Gastroesophageal sphincter (tissue), 4 donors: ENCODE measurements at regions not wholly inside any gene's neighbourhood (a gene's known extent, or its start where the extent isn't known, plus 50 kb on each side); places are given as distances from the start of the nearest gene placed in this dataset.

ENCODE experiments used
- ATAC-seq: fragments of 150-250 bp; one replicate; pipeline ENCODE4 v1.9.1; 2016; ENCODE audit warnings: mild to moderate bottlenecking, moderate library complexity
- H3K27ac ChIP-seq, 4 donors: fragments of 200-600 bp; sonication (generic) in 3 of 4; 1 replicate in 3 of 4; 2 replicates in 1 of 4; pipeline ENCODE4 v1.5.1; 2016 to 2019
- H3K27me3 ChIP-seq: fragments of 200-600 bp; sonication (generic); one replicate; pipeline ENCODE4 v1.5.1; 2019
- H3K36me3 ChIP-seq, 2 donors: fragments of 200-600 bp; sonication (generic); one replicate each; pipeline ENCODE4 v1.5.1; 2019; ENCODE audit warnings: control low read depth in 1 of 2
- H3K4me1 ChIP-seq, 3 donors: fragments of 200-600 bp; sonication (generic); 1 replicate in 2 of 3; 2 replicates in 1 of 3; pipeline ENCODE4 v1.5.1; 2016 to 2019; ENCODE audit warnings: control low read depth in 2 of 3
- H3K4me3 ChIP-seq, 2 donors: fragments of 200-600 bp; sonication (generic); one replicate each; pipeline ENCODE4 v1.5.1; 2019; ENCODE audit warnings: mild to moderate bottlenecking in 1 of 2, moderate library complexity in 1 of 2
- H3K9me3 ChIP-seq, 3 donors: fragments of 200-600 bp; sonication (generic); one replicate each; pipeline ENCODE4 v1.5.1; 2017 to 2019; ENCODE audit warnings: control low read depth in 2 of 3
- EP300 ChIP-seq: sonication (generic); formaldehyde crosslinking; IDR thresholded peaks from one replicate; pipeline ENCODE4 v1.6.1; 2017; ENCODE audit warnings: antibody characterized with exemption, mild to moderate bottlenecking
- POLR2A ChIP-seq, 2 donors: fragments of 450-650 bp; IDR thresholded peaks; one replicate each; pipeline ENCODE4 v1.6.1; 2017; ENCODE audit warnings: antibody characterized with exemption in 2 of 2, mild to moderate bottlenecking in 2 of 2, moderate library complexity in 1 of 2
- POLR2AphosphoS5 ChIP-seq: sonication (generic); formaldehyde crosslinking; IDR thresholded peaks from one replicate; pipeline ENCODE4 v1.6.1; 2017; ENCODE audit warnings: antibody characterized with exemption
- WGBS, 2 donors: methylation state at CpG; one replicate each; pipeline ENCODE4 v1.1.5; 2018; ENCODE audit warnings: low coverage in 1 of 2; 5-methylcytosine and 5-hydroxymethylcytosine counted together
- TF ChIP-seq, protein P1 (sequence below), 4 experiments: fragments of 200-600 bp in 2 of 4; fragments of 450-650 bp in 2 of 4; sonication (generic) in 1 of 4; IDR thresholded peaks; one replicate each; pipeline ENCODE4 v1.5.1; 2017 to 2019; ENCODE audit warnings: antibody characterized with exemption in 4 of 4, mild to moderate bottlenecking in 2 of 4, moderate library complexity in 2 of 4

DNA sequence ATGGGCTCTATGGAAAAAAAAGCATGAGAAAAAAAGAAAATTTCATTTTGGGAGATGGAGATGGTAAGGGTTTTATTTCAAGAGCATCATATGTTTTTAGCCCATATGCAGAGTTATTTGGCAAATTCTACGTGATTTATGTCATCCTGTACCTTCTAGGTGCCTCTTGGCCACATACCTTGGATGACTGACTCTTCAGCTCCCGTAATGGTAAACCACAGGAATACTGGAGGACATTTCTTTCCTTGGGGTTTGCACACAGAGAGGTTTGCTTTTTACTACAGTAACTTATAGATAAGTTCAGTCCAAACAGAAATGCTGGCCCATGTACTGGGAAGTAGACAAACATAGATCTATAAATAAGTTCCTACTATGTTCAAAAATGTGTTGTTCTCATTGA lies 132.2 kb downstream of the SH3BGRL2 start:
- TF ChIP-seq EP300, result no peak
- TF ChIP-seq, protein P1, sequence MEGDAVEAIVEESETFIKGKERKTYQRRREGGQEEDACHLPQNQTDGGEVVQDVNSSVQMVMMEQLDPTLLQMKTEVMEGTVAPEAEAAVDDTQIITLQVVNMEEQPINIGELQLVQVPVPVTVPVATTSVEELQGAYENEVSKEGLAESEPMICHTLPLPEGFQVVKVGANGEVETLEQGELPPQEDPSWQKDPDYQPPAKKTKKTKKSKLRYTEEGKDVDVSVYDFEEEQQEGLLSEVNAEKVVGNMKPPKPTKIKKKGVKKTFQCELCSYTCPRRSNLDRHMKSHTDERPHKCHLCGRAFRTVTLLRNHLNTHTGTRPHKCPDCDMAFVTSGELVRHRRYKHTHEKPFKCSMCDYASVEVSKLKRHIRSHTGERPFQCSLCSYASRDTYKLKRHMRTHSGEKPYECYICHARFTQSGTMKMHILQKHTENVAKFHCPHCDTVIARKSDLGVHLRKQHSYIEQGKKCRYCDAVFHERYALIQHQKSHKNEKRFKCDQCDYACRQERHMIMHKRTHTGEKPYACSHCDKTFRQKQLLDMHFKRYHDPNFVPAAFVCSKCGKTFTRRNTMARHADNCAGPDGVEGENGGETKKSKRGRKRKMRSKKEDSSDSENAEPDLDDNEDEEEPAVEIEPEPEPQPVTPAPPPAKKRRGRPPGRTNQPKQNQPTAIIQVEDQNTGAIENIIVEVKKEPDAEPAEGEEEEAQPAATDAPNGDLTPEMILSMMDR (IDR thresholded peaks at IDR 0.05), result no peak
- TF ChIP-seq POLR2A (IDR thresholded peaks at IDR 0.05), result no peak
- no peak for TF ChIP-seq POLR2AphosphoS5
- ATAC-seq, result no peak
- Histone ChIP-seq H3K27me3 (no peaks in the 10 kb centered on the region), H3K4me3 (no peak overlapping the region), H3K27ac (no peak overlapping the region), H3K4me1 (no peaks in the 10 kb centered on the region), H3K36me3 (no peaks in the 10 kb centered on the region), H3K9me3 (peaks cover 0 to 11% (median 0%) of the 10 kb centered on the region in 3 donors)
- 63 to 94% methylated on average over 1 to 2 of the region's 2 CpGs for WGBS, 2 donors

DNA sequence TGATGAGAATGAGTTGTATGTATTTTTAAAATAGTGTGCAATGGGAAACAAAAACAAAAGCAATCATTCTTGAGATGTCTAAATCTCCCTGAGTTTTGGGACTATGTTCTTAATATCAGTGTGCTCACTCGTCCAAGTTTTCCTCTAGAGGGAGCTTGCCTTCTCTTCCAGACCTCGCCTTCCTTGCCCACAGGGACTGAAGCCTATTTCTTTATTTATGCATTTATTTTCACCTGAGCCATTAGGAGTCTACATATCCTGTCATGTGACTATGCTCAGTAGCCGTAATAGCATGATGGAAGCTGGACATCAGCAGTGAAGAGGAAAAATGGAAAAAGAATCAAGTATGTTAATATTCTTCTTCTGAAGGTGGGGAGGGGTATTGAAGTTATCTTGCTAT lies 131.2 kb downstream of the SH3BGRL2 start:
- Histone ChIP-seq H3K27ac (no peak overlapping the region), H3K36me3 (no peaks in the 10 kb centered on the region), H3K9me3 (peaks cover 0 to 11% (median 0%) of the 10 kb centered on the region in 3 donors), H3K4me1 (no peaks in the 10 kb centered on the region), H3K4me3 (no peak overlapping the region), H3K27me3 (no peaks in the 10 kb centered on the region)
- no peak for TF ChIP-seq POLR2AphosphoS5
- no peak for TF ChIP-seq EP300
- TF ChIP-seq, protein P1 (IDR thresholded peaks at IDR 0.05), result no peak
- no peak for TF ChIP-seq POLR2A (IDR thresholded peaks at IDR 0.05)
- 30 to 38% methylated on average over 3 of the region's 3 CpGs for WGBS, 2 donors
- no peak for ATAC-seq

GRCh38 chr6:79756496-79756895 lies 125.4 kb downstream of the SH3BGRL2 start:
- 52 to 62% methylated on average over 2 of the region's 2 CpGs for WGBS, 2 donors

GRCh38 chr6:79755967-79756366 lies 124.8 kb downstream of the SH3BGRL2 start:
- WGBS, 2 donors, result 38 to 80% methylated on average over 2 to 4 of the region's 4 CpGs
- H3K36me3 ChIP-seq, result no peaks in the 10 kb centered on the region
- H3K27me3 ChIP-seq, result no peaks in the 10 kb centered on the region
- H3K4me1 ChIP-seq, result no peaks in the 10 kb centered on the region
- no peak overlapping the region for H3K4me3 ChIP-seq
- no peak for TF ChIP-seq EP300
- TF ChIP-seq POLR2AphosphoS5, result no peak
- TF ChIP-seq POLR2A (IDR thresholded peaks at IDR 0.05), result no peak
- TF ChIP-seq, protein P1 (IDR thresholded peaks at IDR 0.05), result no peak
- H3K9me3 ChIP-seq, result no peaks in the 10 kb centered on the region
- no peak overlapping the region for H3K27ac ChIP-seq
- ATAC-seq, result no peak

More at GRCh38 chr6:79756496-79756895, 125.4 kb downstream of the SH3BGRL2 start:
- no peak for ATAC-seq
- Histone ChIP-seq H3K27me3 (no peaks in the 10 kb centered on the region), H3K9me3 (no peaks in the 10 kb centered on the region), H3K36me3 (no peaks in the 10 kb centered on the region), H3K4me3 (no peak overlapping the region), H3K27ac (no peak overlapping the region), H3K4me1 (no peaks in the 10 kb centered on the region)
- TF ChIP-seq POLR2A (IDR thresholded peaks at IDR 0.05), result no peak
